OCI-LY3 (cell line): ENCODE measurements at regions not wholly inside any gene's neighbourhood (a gene's known extent, or its start where the extent isn't known, plus 50 kb on each side); places are given as distances from the start of the nearest gene placed in this dataset.

Experiments used
- H2AFZ ChIP-seq: fragments of 200-600, 300-600 bp; shearing (Covaris generic); 2 replicates; pipeline ENCODE4 v1.6.0; 2014; ENCODE audit warnings: antibody characterized with exemption, low read depth, low read length
- H3K27ac ChIP-seq: fragments of 200-600, 300-600 bp; sonication (generic); 2 replicates; pipeline ENCODE4 v1.5.1; 2014; ENCODE audit warnings: mild to moderate bottlenecking, low read length, moderate library complexity, mixed read lengths
- H3K27me3 ChIP-seq: fragments of 200-600, 300-600 bp; sonication (generic); 2 replicates; pipeline ENCODE4 v1.6.1; 2014; ENCODE audit warnings: low read depth, low read length, mixed read lengths
- H3K36me3 ChIP-seq: fragments of 200-600, 300-600 bp; sonication (generic); replicated peaks from 2 replicates; pipeline ENCODE3; 2014; ENCODE audit warnings: low read depth, low read length, mixed read lengths
- H3K4me1 ChIP-seq: fragments of 300-600, 200-600 bp; sonication (generic); 2 replicates; pipeline ENCODE4 v1.6.1; 2014; ENCODE audit warnings: low read length, mixed read lengths
- H3K4me2 ChIP-seq: fragments of 200-600, 300-600 bp; sonication (generic); 2 replicates; pipeline ENCODE4 v1.6.1; 2014; ENCODE audit warnings: low read length, mixed read lengths
- H3K4me3 ChIP-seq: fragments of 300-600, 200-600 bp; sonication (generic); 2 replicates; pipeline ENCODE4 v1.5.1; 2014; ENCODE audit warnings: antibody characterized with exemption, mild to moderate bottlenecking, low read length, moderate library complexity
- H3K79me2 ChIP-seq: fragments of 300-600, 200-600 bp; shearing (Covaris generic); 2 replicates; pipeline ENCODE4 v1.6.1; 2014; ENCODE audit warnings: mild to moderate bottlenecking, low read length, mixed read lengths
- H3K9ac ChIP-seq: fragments of 300-600, 200-600 bp; shearing (Covaris generic); 2 replicates; pipeline ENCODE4 v1.6.0; 2014; ENCODE audit warnings: mild to moderate bottlenecking, low read length, moderate library complexity
- H3K9me3 ChIP-seq: fragments of 200-600, 300-600 bp; shearing (Covaris generic); 2 replicates; pipeline ENCODE4 v1.6.1; 2014; ENCODE audit warnings: low read length, mixed read lengths; ENCODE audit not compliant: insufficient read depth
- H4K20me1 ChIP-seq: fragments of 200-600, 300-600 bp; sonication (generic); 2 replicates; pipeline ENCODE4 v1.6.1; 2016; ENCODE audit warnings: low read length, mixed read lengths; ENCODE audit not compliant: insufficient read depth
- EZH2phosphoT487 ChIP-seq: fragments of 200-600 bp; shearing (Covaris generic); IDR thresholded peaks from 2 replicates; pipeline ENCODE4 v1.6.1; 2018; ENCODE audit warnings: antibody characterized with exemption, mixed run types, low read depth
- TF ChIP-seq, protein P1 (sequence below): fragments of 200-600, 300-600 bp; sonication (generic); IDR thresholded peaks from 2 replicates; pipeline ENCODE4 v1.5.1; 2014; ENCODE audit warnings: antibody characterized with exemption, low read length, low read depth

DNA sequence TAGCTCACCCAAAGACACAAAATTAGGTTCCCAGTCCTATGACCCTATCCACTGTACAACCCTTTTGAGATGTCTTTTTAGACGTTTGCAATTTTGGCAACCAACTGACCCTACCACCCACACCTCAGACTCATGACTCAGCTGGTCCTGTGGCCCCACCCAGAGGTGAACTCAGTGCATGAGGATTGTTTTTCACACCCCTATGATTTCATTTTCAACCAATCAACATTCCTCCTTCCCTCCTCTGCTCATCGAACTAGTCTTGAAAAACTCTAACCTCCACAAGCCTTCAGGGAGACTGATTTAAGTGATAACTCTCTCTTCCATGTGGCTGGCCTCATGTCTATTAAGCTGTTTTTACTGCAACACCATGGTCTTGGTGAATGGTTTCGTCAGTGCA, 350.7 kb downstream of the UQCRFS1 start:
- H3K9ac ChIP-seq: no peak overlapping the region
- peaks cover 47% of the 10 kb centered on the region for H3K27me3 ChIP-seq
- peak overlapping the region; percentile 11; the same call in 1 of the 2 replicates for H3K4me2 ChIP-seq
- H3K9me3 ChIP-seq: no peaks in the 10 kb centered on the region
- no peak for TF ChIP-seq EZH2phosphoT487
- TF ChIP-seq, protein P1, sequence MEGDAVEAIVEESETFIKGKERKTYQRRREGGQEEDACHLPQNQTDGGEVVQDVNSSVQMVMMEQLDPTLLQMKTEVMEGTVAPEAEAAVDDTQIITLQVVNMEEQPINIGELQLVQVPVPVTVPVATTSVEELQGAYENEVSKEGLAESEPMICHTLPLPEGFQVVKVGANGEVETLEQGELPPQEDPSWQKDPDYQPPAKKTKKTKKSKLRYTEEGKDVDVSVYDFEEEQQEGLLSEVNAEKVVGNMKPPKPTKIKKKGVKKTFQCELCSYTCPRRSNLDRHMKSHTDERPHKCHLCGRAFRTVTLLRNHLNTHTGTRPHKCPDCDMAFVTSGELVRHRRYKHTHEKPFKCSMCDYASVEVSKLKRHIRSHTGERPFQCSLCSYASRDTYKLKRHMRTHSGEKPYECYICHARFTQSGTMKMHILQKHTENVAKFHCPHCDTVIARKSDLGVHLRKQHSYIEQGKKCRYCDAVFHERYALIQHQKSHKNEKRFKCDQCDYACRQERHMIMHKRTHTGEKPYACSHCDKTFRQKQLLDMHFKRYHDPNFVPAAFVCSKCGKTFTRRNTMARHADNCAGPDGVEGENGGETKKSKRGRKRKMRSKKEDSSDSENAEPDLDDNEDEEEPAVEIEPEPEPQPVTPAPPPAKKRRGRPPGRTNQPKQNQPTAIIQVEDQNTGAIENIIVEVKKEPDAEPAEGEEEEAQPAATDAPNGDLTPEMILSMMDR: peak; percentile 21
- H3K79me2 ChIP-seq: no peaks in the 10 kb centered on the region
- no peak overlapping the region for H3K4me3 ChIP-seq
- H4K20me1 ChIP-seq: no peaks in the 10 kb centered on the region
- no peak overlapping the region for H3K27ac ChIP-seq
- H3K4me1 ChIP-seq: peaks cover 24% of the 10 kb centered on the region
- no peak overlapping the region for H2AFZ ChIP-seq
- no peaks in the 10 kb centered on the region for H3K36me3 ChIP-seq

DNA sequence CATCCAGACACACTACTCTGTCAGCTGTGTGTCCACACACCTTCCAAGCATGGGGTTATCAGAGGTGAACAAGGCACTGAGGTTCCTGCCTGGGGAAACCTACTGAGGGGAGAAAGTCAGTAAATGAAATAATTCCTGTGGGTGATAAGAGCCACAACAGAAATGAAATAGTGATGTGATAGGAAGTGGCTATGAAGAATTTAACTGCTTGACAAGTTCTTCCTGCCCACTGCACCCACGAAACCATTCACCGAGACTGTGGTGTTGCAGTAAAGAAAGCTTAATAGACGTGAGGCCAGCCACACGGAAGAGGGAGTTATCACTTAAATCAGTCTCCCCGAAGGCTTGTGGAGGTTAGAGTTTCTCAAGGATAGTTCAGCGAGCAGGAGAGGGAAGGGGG, 353.1 kb downstream of the UQCRFS1 start:
- Histone ChIP-seq H3K4me2 (no peak overlapping the region), H2AFZ (no peak overlapping the region), H3K27me3 (peaks cover 56% of the 10 kb centered on the region), H3K9ac (no peak overlapping the region), H3K36me3 (no peaks in the 10 kb centered on the region), H3K4me3 (no peak overlapping the region), H3K4me1 (peaks cover 25% of the 10 kb centered on the region), H4K20me1 (no peaks in the 10 kb centered on the region), H3K27ac (no peak overlapping the region), H3K9me3 (no peaks in the 10 kb centered on the region), H3K79me2 (no peaks in the 10 kb centered on the region)
- TF ChIP-seq, protein P1: no peak
- TF ChIP-seq EZH2phosphoT487: no peak

DNA sequence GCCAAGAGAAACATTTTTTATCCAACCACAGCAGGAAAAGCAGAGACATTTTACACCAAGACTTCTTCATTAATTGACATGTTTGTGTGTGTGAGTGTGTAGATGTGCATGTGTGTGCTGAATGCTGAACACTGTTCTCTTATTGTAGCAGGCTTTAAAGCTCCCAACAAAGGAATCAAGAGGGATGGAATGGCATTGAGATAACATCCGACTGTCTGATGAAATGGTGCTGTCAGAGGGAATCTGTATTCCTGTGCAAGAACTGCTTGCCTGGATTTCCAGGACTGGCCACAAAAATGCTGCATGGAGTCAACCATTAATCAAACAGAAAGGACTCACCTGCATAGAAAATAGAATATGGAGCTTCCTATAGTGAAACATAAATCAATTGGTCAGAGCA, 354.0 kb downstream of the UQCRFS1 start:
- H3K36me3 ChIP-seq: no peaks in the 10 kb centered on the region
- peaks cover 18% of the 10 kb centered on the region for H3K4me1 ChIP-seq
- no peaks in the 10 kb centered on the region for H4K20me1 ChIP-seq
- H3K9me3 ChIP-seq: 0 out of 2 replicates have a peak, but pooled peaks cover 3% of the 10 kb centered on the region
- no peak overlapping the region for H3K9ac ChIP-seq
- H2AFZ ChIP-seq: no peak overlapping the region
- no peak overlapping the region for H3K4me3 ChIP-seq
- no peak for TF ChIP-seq EZH2phosphoT487
- TF ChIP-seq, protein P1: no peak
- no peak overlapping the region for H3K27ac ChIP-seq
- H3K4me2 ChIP-seq: no peak overlapping the region
- H3K79me2 ChIP-seq: no peaks in the 10 kb centered on the region
- H3K27me3 ChIP-seq: peaks cover 65% of the 10 kb centered on the region

DNA sequence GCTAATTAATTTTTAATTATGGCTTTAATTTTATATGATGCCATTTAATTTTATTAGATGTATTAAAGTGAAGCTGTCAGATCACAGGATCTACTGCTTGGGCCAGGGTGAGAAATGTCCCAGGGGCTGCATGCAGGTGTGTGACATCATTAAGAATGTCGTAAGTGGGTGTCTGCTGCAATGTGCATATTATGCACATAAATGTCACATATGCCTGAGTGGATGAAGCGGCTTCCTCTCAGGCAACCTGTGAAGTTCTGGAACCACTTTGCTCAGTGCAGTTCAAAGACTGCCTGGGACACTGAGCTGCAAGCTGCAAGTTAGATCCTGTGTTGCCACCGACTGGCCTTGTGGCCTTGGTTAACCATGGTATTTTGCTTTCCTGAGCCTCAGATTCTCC, 355.0 kb downstream of the UQCRFS1 start:
- Histone ChIP-seq H3K36me3 (no peaks in the 10 kb centered on the region), H3K9ac (no peak overlapping the region), H3K27ac (no peak overlapping the region), H3K4me2 (no peak overlapping the region), H4K20me1 (no peaks in the 10 kb centered on the region), H3K9me3 (0 out of 2 replicates have a peak, but pooled peaks cover 6% of the 10 kb centered on the region), H3K4me1 (peaks cover 15% of the 10 kb centered on the region), H3K27me3 (peaks cover 69% of the 10 kb centered on the region), H3K4me3 (no peak overlapping the region), H3K79me2 (no peaks in the 10 kb centered on the region), H2AFZ (no peak overlapping the region)
- no peak for TF ChIP-seq EZH2phosphoT487
- TF ChIP-seq, protein P1: no peak
